GM12878 (cell line): ENCODE measurements at regions not wholly inside any gene's neighbourhood (a gene's known extent, or its start where the extent isn't known, plus 50 kb on each side); places are given as distances from the start of the nearest gene placed in this dataset.

Source experiments
- ATAC-seq: fragments of 200-7000 bp; cut with Tn5 transposase; 3 replicates; pipeline ENCODE4 v1.9.1; 2020; ENCODE audit warnings: mild to moderate bottlenecking, moderate library complexity
- BruUV-seq: library from RNA; stranded (reverse); fragments of 400-500 nt; replicated peaks from 2 replicates; lab custom pipeline; 2021; lab: Mats Ljungman, UMichigan
- CTCF ChIA-PET: fragments of 300-600 bp; sonication (Branson Sonifier 250); formaldehyde crosslinking; extraction: SDS; loops from one replicate; lab custom pipeline; 2021; ENCODE audit warnings: inconsistent platforms; lab: Yijun Ruan, JAX
- POLR2A ChIA-PET: fragments of 350-600 bp; formaldehyde crosslinking; extraction: SDS; loops from one replicate; lab custom pipeline; 2021; ENCODE audit warnings: inconsistent platforms; lab: Charles Lee
- RAD21 ChIA-PET: fragments of 300-600 bp; sonication (Branson Sonifier 250); formaldehyde crosslinking; loops from one replicate; lab custom pipeline; 2023; ENCODE audit warnings: antibody characterized with exemption; ENCODE audit not compliant: unreplicated experiment; lab: Charles Lee
- SMC1A ChIA-PET: fragments of 300-600 bp; sonication (Branson Sonifier 250); formaldehyde crosslinking; loops from one replicate; lab custom pipeline; 2023; ENCODE audit not compliant: unreplicated experiment, uncharacterized antibody; lab: Charles Lee
- DNase-seq: peaks from one replicate; pipeline ENCODE4 v3.0.0-alpha.2; 2011; ENCODE audit warnings: low read depth, low spot score
- FAIRE-seq: peaks from 3 replicates; lab custom pipeline; 2011; peaks lifted over from hg19 to GRCh38; lab: Jason Lieb, UNC
- H2AFZ ChIP-seq: 2 replicates; pipeline ENCODE4 v1.6.0; 2011; ENCODE audit warnings: low read depth, low read length, control low read depth; ENCODE audit not compliant: control insufficient read depth
- H3K27ac ChIP-seq: 2 replicates; pipeline ENCODE4 v1.5.1; 2011; ENCODE audit warnings: control low read depth; ENCODE audit not compliant: control insufficient read depth, insufficient read depth
- H3K27me3 ChIP-seq, 2 experiments: replicated peaks in 1 of 2; 2 replicates each; pipeline versions ENCODE4 v1.6.0 to v1.6.1; 2011; ENCODE audit warnings: low read length in 1 of 2; ENCODE audit not compliant: control insufficient read depth in 2 of 2, insufficient read depth in 2 of 2
- H3K36me3 ChIP-seq, 2 experiments: 2 replicates each; pipeline ENCODE4 v1.5.1; 2011; ENCODE audit warnings: low read length in 1 of 2; ENCODE audit not compliant: control insufficient read depth in 2 of 2, insufficient read depth in 2 of 2
- H3K4me1 ChIP-seq: 2 replicates; pipeline ENCODE4 v1.6.1; 2011; ENCODE audit warnings: mild to moderate bottlenecking, low read length, moderate library complexity, mixed read lengths; ENCODE audit not compliant: control insufficient read depth, insufficient read depth
- H3K4me2 ChIP-seq: 2 replicates; pipeline ENCODE4 v1.6.0; 2011; ENCODE audit warnings: control low read depth; ENCODE audit not compliant: control insufficient read depth, insufficient read depth
- H3K4me3 ChIP-seq: fragments of 200-600 bp; sonication (generic); 2 replicates; pipeline ENCODE4 v1.5.1; 2016
- H3K79me2 ChIP-seq: 2 replicates; pipeline ENCODE4 v1.6.0; 2011; ENCODE audit warnings: low read length; ENCODE audit not compliant: control insufficient read depth, insufficient read depth
- H3K9ac ChIP-seq: 2 replicates; pipeline ENCODE4 v1.8.0; 2011; ENCODE audit warnings: low read length, control low read depth, mixed read lengths; ENCODE audit not compliant: control insufficient read depth, insufficient read depth
- H3K9me3 ChIP-seq: replicated peaks from 3 replicates; pipeline ENCODE4 v1.5.1; 2011; ENCODE audit warnings: mild to moderate bottlenecking, low read length; ENCODE audit not compliant: control insufficient read depth, insufficient read depth
- H4K20me1 ChIP-seq: 2 replicates; pipeline ENCODE4 v1.6.0; 2011; ENCODE audit not compliant: control insufficient read depth, insufficient read depth
- BCLAF1 ChIP-seq: fragments of 450-650 bp; IDR thresholded peaks from 2 replicates; pipeline ENCODE4 v1.6.1; 2017; ENCODE audit warnings: antibody characterized with exemption, mild to moderate bottlenecking, moderate library complexity
- CBX3 ChIP-seq: fragments of 200-600 bp; sonication (generic); IDR thresholded peaks from 2 replicates; pipeline ENCODE4 v1.6.1; 2016; ENCODE audit warnings: low read depth, borderline replicate concordance
- CHD4 ChIP-seq: fragments of 200-600 bp; sonication (generic); IDR thresholded peaks from 2 replicates; pipeline ENCODE4 v1.6.1; 2016; ENCODE audit warnings: mild to moderate bottlenecking
- FOXK2 ChIP-seq: fragments of 450-650 bp; IDR thresholded peaks from 2 replicates; pipeline ENCODE4 v1.6.1; 2017; ENCODE audit warnings: mild to moderate bottlenecking, moderate library complexity
- FOXM1 ChIP-seq: IDR thresholded peaks from 2 replicates; pipeline ENCODE4 v1.6.1; 2012; ENCODE audit warnings: low read depth, mild to moderate bottlenecking, inconsistent platforms, low read length, moderate library complexity
- GABPA ChIP-seq: IDR thresholded peaks from 2 replicates; pipeline ENCODE4 v1.6.1; 2014; ENCODE audit warnings: antibody characterized with exemption, low read depth, mild to moderate bottlenecking, inconsistent platforms
- HCFC1 ChIP-seq: fragments of 150-350 bp; IDR thresholded peaks from 2 replicates; pipeline ENCODE4 v1.6.1; 2014; ENCODE audit warnings: low read length
- HDAC2 ChIP-seq: fragments of 200-600 bp; sonication (generic); IDR thresholded peaks from 2 replicates; pipeline ENCODE4 v1.6.1; 2017
- MEF2B ChIP-seq: fragments of 450-650 bp; IDR thresholded peaks from 2 replicates; pipeline ENCODE4 v1.6.1; 2018; ENCODE audit warnings: mild to moderate bottlenecking, moderate library complexity; ENCODE audit not compliant: partially characterized antibody, poor library complexity, severe bottlenecking
- MXI1 ChIP-seq: fragments of 150-350 bp; IDR thresholded peaks from 2 replicates; pipeline ENCODE4 v1.6.1; 2011; ENCODE audit warnings: low read depth, mild to moderate bottlenecking, inconsistent platforms, low read length, improper control_type of control experiment
- MYB ChIP-seq: fragments of 150-350 bp; IDR thresholded peaks from 2 replicates; pipeline ENCODE4 v1.6.1; 2014; ENCODE audit warnings: mild to moderate bottlenecking, low read depth, low read length, borderline replicate concordance
- ZNF207 ChIP-seq: fragments of 450-650 bp; IDR thresholded peaks from 2 replicates; pipeline ENCODE4 v1.6.1; 2014; ENCODE audit warnings: antibody characterized with exemption, mild to moderate bottlenecking, borderline replicate concordance
- WGBS: methylation state at CpG from one replicate; pipeline ENCODE4 v1.1.6; 2016; ENCODE audit warnings: low lambda C conversion rate; ENCODE audit not compliant: insufficient replicate concordance, insufficient coverage; ENCODE audit errors: missing lambda C conversion rate; 5-methylcytosine and 5-hydroxymethylcytosine counted together
- in situ Hi-C: fragments of 300-500 bp; cut with MboI; formaldehyde crosslinking; loops from 9 replicates; pipeline ENCODE4 v1.14.3; 2018; ENCODE audit warnings: mixed read lengths
- intact Hi-C: fragments of 100-400 bp; cut with micrococcal nuclease; formaldehyde crosslinking; loops from one replicate; pipeline ENCODE4 v1.14.2; 2022; ENCODE audit not compliant: unreplicated experiment
- TF ChIP-seq, protein P1 (sequence below): IDR thresholded peaks from 2 replicates; pipeline ENCODE4 v1.6.1; 2011; ENCODE audit warnings: low read depth, low read length, improper control_type of control experiment, borderline replicate concordance

DNA sequence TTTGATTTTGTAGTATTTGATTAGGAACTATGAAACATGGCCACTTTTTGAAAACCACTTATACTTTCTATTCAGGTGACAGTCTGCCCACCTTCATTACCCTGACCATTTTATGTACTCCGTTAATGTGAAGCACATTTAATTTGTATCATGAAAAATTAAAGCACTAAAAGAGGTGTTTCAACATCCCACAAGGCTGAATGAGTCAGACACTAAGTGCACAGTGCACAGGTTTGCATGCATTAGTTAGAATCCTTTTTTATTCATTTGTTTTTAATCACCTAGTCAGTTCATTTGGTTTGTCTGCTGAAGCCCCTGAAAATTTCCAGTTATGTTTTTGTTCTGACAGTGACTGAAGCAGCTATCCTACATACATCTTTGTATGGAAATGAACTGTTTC is 271.0 kb downstream of the SLITRK5 start (continued):
- TF ChIP-seq FOXK2 (no peak), GABPA (no peak)
- TF ChIP-seq, all 136 proteins: peak for 0

DNA sequence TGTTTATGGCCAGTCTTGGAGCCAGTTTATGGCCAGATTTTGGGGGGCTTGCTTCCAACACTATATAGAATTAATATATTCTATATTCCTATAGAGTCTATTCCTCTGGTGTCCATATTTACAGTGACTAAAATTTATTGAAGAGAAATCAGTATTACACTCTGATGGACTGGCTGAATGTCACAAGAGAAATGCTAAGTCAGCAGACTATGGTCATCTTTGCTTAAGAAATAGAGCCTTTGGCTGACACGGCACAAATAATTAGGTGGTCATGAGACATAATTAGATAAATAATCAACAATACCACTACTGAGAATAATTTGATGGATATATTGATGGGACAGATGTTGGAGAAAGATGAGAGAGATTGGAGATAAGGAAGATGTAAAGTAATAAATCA is 272.9 kb downstream of the SLITRK5 start:
- intact Hi-C loops (no loop called here), in situ Hi-C loops (no loop called here)
- Histone ChIP-seq H3K27me3 (no peaks in the 10 kb centered on the region), H3K79me2 (no peaks in the 10 kb centered on the region), H3K36me3 (no peaks in the 10 kb centered on the region), H2AFZ (no peak overlapping the region), H3K4me1 (no peaks in the 10 kb centered on the region), H3K4me2 (no peak overlapping the region), H3K9ac (no peak overlapping the region), H3K4me3 (no peak overlapping the region), H4K20me1 (no peaks in the 10 kb centered on the region), H3K9me3 (no peaks in the 10 kb centered on the region), H3K27ac (no peak overlapping the region)
- FAIRE-seq (no peak), ATAC-seq (no peak), DNase-seq (no peak)
- no TSS peak for BruUV-seq
- no peak for TF ChIP-seq MXI1
- no peak for TF ChIP-seq CBX3
- no peak for TF ChIP-seq BCLAF1
- TF ChIP-seq ZNF207: no peak
- TF ChIP-seq HCFC1: no peak
- no peak for TF ChIP-seq FOXM1
- TF ChIP-seq MYB: no peak
- TF ChIP-seq, protein P1, sequence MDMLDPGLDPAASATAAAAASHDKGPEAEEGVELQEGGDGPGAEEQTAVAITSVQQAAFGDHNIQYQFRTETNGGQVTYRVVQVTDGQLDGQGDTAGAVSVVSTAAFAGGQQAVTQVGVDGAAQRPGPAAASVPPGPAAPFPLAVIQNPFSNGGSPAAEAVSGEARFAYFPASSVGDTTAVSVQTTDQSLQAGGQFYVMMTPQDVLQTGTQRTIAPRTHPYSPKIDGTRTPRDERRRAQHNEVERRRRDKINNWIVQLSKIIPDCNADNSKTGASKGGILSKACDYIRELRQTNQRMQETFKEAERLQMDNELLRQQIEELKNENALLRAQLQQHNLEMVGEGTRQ: no peak
- no peak for TF ChIP-seq CHD4
- no peak for TF ChIP-seq HDAC2
- no peak for TF ChIP-seq MEF2B
- ChIA-PET RAD21 (no interaction called here), CTCF (no interaction called here), POLR2A (no interaction called here), SMC1A (no interaction called here)
- 52% methylated on average over 1 of the region's 1 CpG for WGBS
